Trophoblast cell (in vitro differentiated cells and primary cell): ENCODE measurements at regions not wholly inside any gene's neighbourhood (a gene's known extent, or its start where the extent isn't known, plus 50 kb on each side); places are given as distances from the start of the nearest gene placed in this dataset.

ENCODE experiments used
- DNase-seq, 2 donors: peaks; one replicate each; pipeline ENCODE4 v3.0.0-alpha.2; 2016
- H2AFZ ChIP-seq: 2 replicates; pipeline ENCODE4 v1.6.1; 2013; ENCODE audit warnings: low read length, moderate library complexity, mild to moderate bottlenecking; ENCODE audit not compliant: insufficient read depth, poor library complexity
- H2AK5ac ChIP-seq: 2 replicates; pipeline ENCODE4 v1.6.1; 2013; ENCODE audit warnings: mild to moderate bottlenecking, low read length
- H2BK120ac ChIP-seq: 2 replicates; pipeline ENCODE4 v1.6.1; 2013; ENCODE audit warnings: low read length, mild to moderate bottlenecking, moderate library complexity; ENCODE audit not compliant: insufficient read depth, poor library complexity
- H2BK12ac ChIP-seq: 2 replicates; pipeline ENCODE4 v1.6.1; 2013; ENCODE audit warnings: mild to moderate bottlenecking, low read length, moderate library complexity
- H2BK5ac ChIP-seq: 2 replicates; pipeline ENCODE4 v1.6.1; 2013; ENCODE audit warnings: low read length, low read depth, moderate library complexity, mild to moderate bottlenecking; ENCODE audit not compliant: poor library complexity
- H3K14ac ChIP-seq: 2 replicates; pipeline ENCODE4 v1.6.1; 2013; ENCODE audit warnings: mild to moderate bottlenecking, low read length
- H3K18ac ChIP-seq: 2 replicates; pipeline ENCODE4 v1.6.1; 2013; ENCODE audit warnings: mild to moderate bottlenecking, low read length
- H3K23ac ChIP-seq: 2 replicates; pipeline ENCODE4 v1.6.1; 2013; ENCODE audit warnings: low read length
- H3K27ac ChIP-seq: 2 replicates; pipeline ENCODE4 v1.5.1; 2013; ENCODE audit warnings: low read depth, mild to moderate bottlenecking, inconsistent platforms, low read length, moderate library complexity
- H3K27me3 ChIP-seq: 2 replicates; pipeline ENCODE4 v1.6.1; 2013; ENCODE audit warnings: inconsistent platforms, mild to moderate bottlenecking, low read length, moderate library complexity; ENCODE audit not compliant: insufficient read depth
- H3K36me3 ChIP-seq, 2 experiments: 1 replicate in 1 of 2; 2 replicates in 1 of 2; pipeline ENCODE4 v1.6.1; 2013; ENCODE audit warnings: low read length in 2 of 2, mild to moderate bottlenecking in 2 of 2, moderate library complexity in 1 of 2; ENCODE audit not compliant: insufficient read depth in 2 of 2, control insufficient read depth in 1 of 2
- H3K4ac ChIP-seq: 2 replicates; pipeline ENCODE4 v1.6.1; 2013; ENCODE audit warnings: low read depth, mild to moderate bottlenecking, low read length, moderate library complexity
- H3K4me1 ChIP-seq, 2 experiments: 1 replicate in 1 of 2; 2 replicates in 1 of 2; pipeline ENCODE4 v1.6.1; 2013; ENCODE audit warnings: low read length in 2 of 2, mild to moderate bottlenecking in 2 of 2, moderate library complexity in 1 of 2; ENCODE audit not compliant: insufficient read depth in 2 of 2, control insufficient read depth in 1 of 2
- H3K4me2 ChIP-seq: 2 replicates; pipeline ENCODE4 v1.6.1; 2013; ENCODE audit warnings: inconsistent platforms, mild to moderate bottlenecking, low read length, moderate library complexity
- H3K4me3 ChIP-seq: 2 replicates; pipeline ENCODE4 v1.5.1; 2013; ENCODE audit warnings: mild to moderate bottlenecking, low read depth, low read length, inconsistent platforms
- H3K79me1 ChIP-seq: one replicate; pipeline ENCODE4 v1.6.1; 2013; ENCODE audit warnings: low read length
- H3K79me2 ChIP-seq: 2 replicates; pipeline ENCODE4 v1.6.1; 2013; ENCODE audit warnings: low read length, mild to moderate bottlenecking; ENCODE audit not compliant: control insufficient read depth, insufficient read depth, poor library complexity
- H3K9ac ChIP-seq: 2 replicates; pipeline ENCODE4 v1.6.1; 2013; ENCODE audit warnings: mild to moderate bottlenecking, low read length
- H3K9me3 ChIP-seq: 2 replicates; pipeline ENCODE4 v1.6.1; 2013; ENCODE audit warnings: low read depth, mild to moderate bottlenecking, control low read depth, inconsistent platforms, low read length; ENCODE audit not compliant: insufficient read depth
- H4K12ac ChIP-seq: 2 replicates; pipeline ENCODE4 v1.6.1; 2013; ENCODE audit warnings: low read depth, mild to moderate bottlenecking, low read length, moderate library complexity
- H4K8ac ChIP-seq: 2 replicates; pipeline ENCODE4 v1.6.1; 2013; ENCODE audit warnings: low read depth, mild to moderate bottlenecking, low read length, moderate library complexity
- H4K91ac ChIP-seq: one replicate; pipeline ENCODE4 v1.6.1; 2013; ENCODE audit warnings: low read depth, mild to moderate bottlenecking, low read length, moderate library complexity
- WGBS: extraction: QIAGEN DNeasy Blood & Tissue Kit; methylation state at CpG from one replicate; pipeline ENCODE4 v1.1.7; 2013; ENCODE audit warnings: missing lambda C conversion rate; ENCODE audit not compliant: insufficient read length, insufficient coverage; ENCODE audit errors: extremely low coverage; 5-methylcytosine and 5-hydroxymethylcytosine counted together

GRCh38 chr1:238214449-238214848, 323.7 kb upstream of the ZP4 start:
- H4K8ac ChIP-seq, result no peak overlapping the region
- H3K9ac ChIP-seq, result no peak overlapping the region
- no peak overlapping the region for H3K4ac ChIP-seq
- H4K12ac ChIP-seq, result no peak overlapping the region
- H3K79me1 ChIP-seq, result no peaks in the 10 kb centered on the region
- no peak overlapping the region for H3K27ac ChIP-seq
- H2AFZ ChIP-seq, result no peak overlapping the region
- H2AK5ac ChIP-seq, result no peak overlapping the region
- no peak overlapping the region for H3K4me2 ChIP-seq
- no CpG with 5 or more reads among the region's 2 CpGs for WGBS
- no peaks in the 10 kb centered on the region for H3K9me3 ChIP-seq
- no peak overlapping the region for H3K4me3 ChIP-seq
- H3K4me1 ChIP-seq, result no peaks in the 10 kb centered on the region
- no peak overlapping the region for H3K18ac ChIP-seq
- H3K36me3 ChIP-seq, result no peaks in the 10 kb centered on the region
- DNase-seq, result no peak
- no peak overlapping the region for H2BK120ac ChIP-seq
- H2BK12ac ChIP-seq, result no peak overlapping the region
- no peak overlapping the region for H2BK5ac ChIP-seq
- H3K79me2 ChIP-seq, result no peaks in the 10 kb centered on the region
- no peak overlapping the region for H3K23ac ChIP-seq
- H3K27me3 ChIP-seq, result no peaks in the 10 kb centered on the region
- no peak overlapping the region for H3K14ac ChIP-seq
- no peak overlapping the region for H4K91ac ChIP-seq

- H3K14ac ChIP-seq, result no peak overlapping the region
- H3K9me3 ChIP-seq, result no peaks in the 10 kb centered on the region
- no peaks in the 10 kb centered on the region for H3K79me1 ChIP-seq
- H3K27me3 ChIP-seq, result no peaks in the 10 kb centered on the region
- H2AFZ ChIP-seq, result no peak overlapping the region
- peak; percentile 29 to 81 for DNase-seq
- no peak overlapping the region for H3K18ac ChIP-seq
- H3K9ac ChIP-seq, result no peak overlapping the region
- no CpG with 5 or more reads among the region's 2 CpGs for WGBS
- H3K4me3 ChIP-seq, result no peak overlapping the region
- no peak overlapping the region for H2AK5ac ChIP-seq
- no peak overlapping the region for H3K27ac ChIP-seq
- H4K12ac ChIP-seq, result no peak overlapping the region
- H3K23ac ChIP-seq, result no peak overlapping the region
- no peak overlapping the region for H4K91ac ChIP-seq
- H3K4me2 ChIP-seq, result no peak overlapping the region
- no peak overlapping the region for H2BK12ac ChIP-seq
- no peaks in the 10 kb centered on the region for H3K79me2 ChIP-seq
- no peak overlapping the region for H4K8ac ChIP-seq
- no peak overlapping the region for H2BK5ac ChIP-seq
- H3K4ac ChIP-seq, result no peak overlapping the region
- no peak overlapping the region for H2BK120ac ChIP-seq
- no peaks in the 10 kb centered on the region for H3K36me3 ChIP-seq
- H3K4me1 ChIP-seq, result no peaks in the 10 kb centered on the region
Measured at GRCh38 chr1:238205045-238205662, 314.4 kb upstream of the ZP4 start.

GRCh38 chr1:238201992-238202391, 311.3 kb upstream of the ZP4 start:
- no peaks in the 10 kb centered on the region for H3K4me1 ChIP-seq
- H3K4me3 ChIP-seq, result no peak overlapping the region
- no peak overlapping the region for H3K18ac ChIP-seq
- no peak overlapping the region for H3K4ac ChIP-seq
- no peak overlapping the region for H2AFZ ChIP-seq
- H4K8ac ChIP-seq, result no peak overlapping the region
- H3K27me3 ChIP-seq, result no peaks in the 10 kb centered on the region
- H4K12ac ChIP-seq, result no peak overlapping the region
- DNase-seq, result no peak
- no peaks in the 10 kb centered on the region for H3K9me3 ChIP-seq
- H2BK12ac ChIP-seq, result no peak overlapping the region
- no peaks in the 10 kb centered on the region for H3K79me1 ChIP-seq
- H2BK120ac ChIP-seq, result no peak overlapping the region
- H3K4me2 ChIP-seq, result no peak overlapping the region
- H3K79me2 ChIP-seq, result no peaks in the 10 kb centered on the region
- no peak overlapping the region for H4K91ac ChIP-seq
- no peak overlapping the region for H2BK5ac ChIP-seq
- H3K27ac ChIP-seq, result no peak overlapping the region
- H2AK5ac ChIP-seq, result no peak overlapping the region
- H3K9ac ChIP-seq, result no peak overlapping the region
- no peak overlapping the region for H3K14ac ChIP-seq
- no CpG with 5 or more reads among the region's 2 CpGs for WGBS
- H3K23ac ChIP-seq, result no peak overlapping the region
- no peaks in the 10 kb centered on the region for H3K36me3 ChIP-seq

- H2BK12ac ChIP-seq, result no peak overlapping the region
- no peak overlapping the region for H4K8ac ChIP-seq
- H3K4me1 ChIP-seq, result no peaks in the 10 kb centered on the region
- no peak overlapping the region for H3K23ac ChIP-seq
- no peaks in the 10 kb centered on the region for H3K9me3 ChIP-seq
- no peak overlapping the region for H4K12ac ChIP-seq
- no peaks in the 10 kb centered on the region for H3K79me2 ChIP-seq
- no peak overlapping the region for H2AK5ac ChIP-seq
- H2BK5ac ChIP-seq, result no peak overlapping the region
- no peak overlapping the region for H3K14ac ChIP-seq
- no peak overlapping the region for H2AFZ ChIP-seq
- H3K27me3 ChIP-seq, result no peaks in the 10 kb centered on the region
- H3K4me2 ChIP-seq, result no peak overlapping the region
- H3K4me3 ChIP-seq, result no peak overlapping the region
- no peak overlapping the region for H3K4ac ChIP-seq
- H2BK120ac ChIP-seq, result no peak overlapping the region
- H4K91ac ChIP-seq, result no peak overlapping the region
- no CpG with 5 or more reads among the region's 1 CpG for WGBS
- H3K27ac ChIP-seq, result no peak overlapping the region
- DNase-seq, result no peak
- no peak overlapping the region for H3K9ac ChIP-seq
- no peak overlapping the region for H3K18ac ChIP-seq
- H3K79me1 ChIP-seq, result no peaks in the 10 kb centered on the region
- H3K36me3 ChIP-seq, result no peaks in the 10 kb centered on the region
Measured at GRCh38 chr1:238199325-238199724, 308.6 kb upstream of the ZP4 start.
